ENCODE measurements at regions not wholly inside any gene's neighbourhood (a gene's known extent, or its start where the extent isn't known, plus 50 kb on each side); places are given as distances from the start of the nearest gene placed in this dataset.
"Not testable (repeated sequence)": the region's sequence is repeated elsewhere in the genome, so short reads cannot be mapped to it uniquely, and the experiment has no call there.

DNA sequence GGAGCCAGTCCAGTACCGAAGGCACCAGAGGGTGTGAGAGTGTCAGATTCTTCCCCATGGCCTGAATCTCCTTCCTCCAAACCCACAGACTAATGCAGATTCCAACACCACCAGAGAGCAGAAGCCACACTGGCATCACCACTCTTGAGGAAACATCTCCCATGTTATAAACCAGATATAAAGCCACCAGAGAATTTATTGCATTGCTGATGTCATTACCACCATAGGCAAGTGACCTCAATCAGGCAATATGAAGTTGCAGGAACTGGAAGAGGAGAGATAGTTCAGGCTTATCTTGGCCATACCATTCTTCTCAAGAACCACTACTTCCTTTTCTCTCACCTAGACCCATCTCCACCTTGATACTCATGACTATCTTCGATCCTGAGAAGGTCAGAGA, 653.4 kb downstream of the TMEM121 start:
- Histone ChIP-seq H3K9me3 (no peaks in the 10 kb centered on the region), H3K27me3 (peaks cover 0 to 11% (median 0%) of the 10 kb centered on the region in 3 donors), H3K36me3 (no peaks in the 10 kb centered on the region), H3K4me3 (no peak overlapping the region), H3K4me1 (no peaks in the 10 kb centered on the region), H3K27ac (no peak overlapping the region)
- intact Hi-C loops (cut with DNase I; ENCODE audit: low total_unique reads): no loop called here
- DNase-seq: no peak
- TF ChIP-seq EP300 (IDR thresholded peaks at IDR 0.05) (no peak), POLR2AphosphoS5 (IDR thresholded peaks at IDR 0.05) (no peak), POLR2A (IDR thresholded peaks at IDR 0.05) (no peak)
- TF ChIP-seq, protein P1, sequence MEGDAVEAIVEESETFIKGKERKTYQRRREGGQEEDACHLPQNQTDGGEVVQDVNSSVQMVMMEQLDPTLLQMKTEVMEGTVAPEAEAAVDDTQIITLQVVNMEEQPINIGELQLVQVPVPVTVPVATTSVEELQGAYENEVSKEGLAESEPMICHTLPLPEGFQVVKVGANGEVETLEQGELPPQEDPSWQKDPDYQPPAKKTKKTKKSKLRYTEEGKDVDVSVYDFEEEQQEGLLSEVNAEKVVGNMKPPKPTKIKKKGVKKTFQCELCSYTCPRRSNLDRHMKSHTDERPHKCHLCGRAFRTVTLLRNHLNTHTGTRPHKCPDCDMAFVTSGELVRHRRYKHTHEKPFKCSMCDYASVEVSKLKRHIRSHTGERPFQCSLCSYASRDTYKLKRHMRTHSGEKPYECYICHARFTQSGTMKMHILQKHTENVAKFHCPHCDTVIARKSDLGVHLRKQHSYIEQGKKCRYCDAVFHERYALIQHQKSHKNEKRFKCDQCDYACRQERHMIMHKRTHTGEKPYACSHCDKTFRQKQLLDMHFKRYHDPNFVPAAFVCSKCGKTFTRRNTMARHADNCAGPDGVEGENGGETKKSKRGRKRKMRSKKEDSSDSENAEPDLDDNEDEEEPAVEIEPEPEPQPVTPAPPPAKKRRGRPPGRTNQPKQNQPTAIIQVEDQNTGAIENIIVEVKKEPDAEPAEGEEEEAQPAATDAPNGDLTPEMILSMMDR (IDR thresholded peaks at IDR 0.05): no peak
- WGBS, 5 donors: 42 to 56% (median 49%) methylated on average over 2 of the region's 2 CpGs

DNA sequence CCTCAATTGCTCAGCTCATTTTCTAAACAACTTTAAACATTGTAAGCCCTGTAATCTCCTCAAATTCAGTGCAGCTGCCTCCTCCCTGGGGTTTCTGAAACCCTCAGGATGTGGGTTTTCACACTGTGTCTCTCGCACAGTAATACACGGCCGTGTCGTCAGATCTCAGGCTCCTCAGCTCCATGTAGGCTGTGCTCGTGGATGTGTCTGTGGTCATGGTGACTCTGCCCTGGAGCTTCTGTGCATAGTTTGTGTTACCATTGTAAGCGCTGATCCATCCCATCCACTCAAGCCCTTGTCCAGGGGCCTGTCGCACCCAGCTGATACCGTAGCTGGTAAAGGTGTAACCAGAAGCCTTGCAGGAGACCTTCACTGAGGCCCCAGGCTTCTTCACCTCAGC, 658.4 kb downstream of the TMEM121 start:
- 58 to 74% (median 62%) methylated on average over 8 of the region's 8 CpGs for WGBS, 5 donors
- H3K36me3 ChIP-seq; H3K4me3 ChIP-seq; H3K27me3 ChIP-seq; H3K9me3 ChIP-seq; H3K27ac ChIP-seq; intact Hi-C loops (cut with DNase I; ENCODE audit: low total_unique reads): not testable (repeated sequence)
- peaks cover 0 to 13% (median 0%) of the 10 kb centered on the region in 4 donors for H3K4me1 ChIP-seq
- peak in 1 of 2 donors; percentile 20 for DNase-seq

DNA sequence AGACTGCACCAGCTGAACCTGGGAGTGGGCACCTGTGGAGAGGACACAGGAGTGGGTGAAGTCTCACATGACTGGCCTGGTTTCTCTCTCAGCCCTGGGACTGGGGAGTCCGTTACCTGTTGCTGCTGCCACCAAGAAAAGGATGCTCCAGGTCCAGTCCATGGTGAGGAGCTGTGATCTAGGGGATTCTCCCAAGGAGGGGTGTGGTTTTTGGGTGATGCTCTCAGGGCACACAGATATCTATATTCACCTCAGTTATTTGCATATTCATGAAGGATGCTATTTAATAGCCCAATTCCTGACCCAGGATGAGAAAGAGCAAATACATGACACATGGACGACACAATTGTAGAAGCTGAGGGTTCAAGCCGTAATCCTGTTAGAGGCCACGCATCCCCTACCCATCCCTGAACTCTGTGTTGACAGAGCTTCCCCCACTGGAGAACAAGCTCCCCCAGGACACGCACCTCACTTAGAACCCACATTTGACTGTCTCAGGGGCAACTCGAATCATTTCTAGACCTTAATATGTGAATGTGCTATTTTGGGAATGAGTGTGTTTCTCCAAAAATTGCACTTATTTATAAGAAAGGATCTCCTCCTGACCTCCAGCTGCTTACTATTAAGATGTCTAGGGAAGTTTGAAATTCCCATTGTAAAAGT, 658.9 kb downstream of the TMEM121 start:
- H3K9me3 ChIP-seq; H3K4me3 ChIP-seq; H3K27ac ChIP-seq; H3K27me3 ChIP-seq; intact Hi-C loops (cut with DNase I; ENCODE audit: low total_unique reads); H3K36me3 ChIP-seq; DNase-seq: not testable (repeated sequence)
- WGBS, 5 donors: 69 to 87% (median 76%) methylated on average over 6 of the region's 6 CpGs
- H3K4me1 ChIP-seq: peaks cover 0 to 13% (median 0%) of the 10 kb centered on the region in 4 donors

DNA sequence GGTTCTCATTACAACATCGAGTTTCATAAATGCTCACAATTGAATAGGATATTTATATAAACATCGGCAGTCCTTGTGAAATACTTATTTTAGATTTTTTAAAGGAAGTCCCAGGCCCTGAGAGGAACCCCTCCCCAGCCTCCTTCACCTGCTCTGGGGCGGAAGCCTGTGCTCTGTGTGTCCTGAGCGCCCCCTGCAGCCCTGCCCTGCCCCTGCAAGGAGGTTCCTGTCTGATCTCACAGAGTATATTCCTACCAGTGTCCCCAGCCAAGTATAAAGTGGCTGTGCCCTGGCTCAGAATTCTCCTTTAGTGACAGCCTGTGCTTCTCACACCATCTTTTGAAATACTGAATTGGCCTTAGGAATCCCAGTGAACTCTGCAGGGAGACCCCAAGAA, 659.5 kb downstream of the TMEM121 start:
- intact Hi-C loops (cut with DNase I; ENCODE audit: low total_unique reads): no loop called here
- Histone ChIP-seq H3K9me3 (no peaks in the 10 kb centered on the region), H3K4me3 (no peak overlapping the region), H3K27ac (no peak overlapping the region), H3K4me1 (peaks cover 0 to 13% (median 0%) of the 10 kb centered on the region in 4 donors), H3K27me3 (peaks cover 0 to 8% (median 0%) of the 10 kb centered on the region in 3 donors), H3K36me3 (no peaks in the 10 kb centered on the region)
- WGBS, 5 donors: 32 to 44% (median 41%) methylated on average over 4 of the region's 4 CpGs
- DNase-seq: peak; percentile 13 to 45
- TF ChIP-seq, protein P1 (IDR thresholded peaks at IDR 0.05): peak in 2 of 7 experiments; percentile 11 to 20
- TF ChIP-seq POLR2A (IDR thresholded peaks at IDR 0.05): no peak

DNA sequence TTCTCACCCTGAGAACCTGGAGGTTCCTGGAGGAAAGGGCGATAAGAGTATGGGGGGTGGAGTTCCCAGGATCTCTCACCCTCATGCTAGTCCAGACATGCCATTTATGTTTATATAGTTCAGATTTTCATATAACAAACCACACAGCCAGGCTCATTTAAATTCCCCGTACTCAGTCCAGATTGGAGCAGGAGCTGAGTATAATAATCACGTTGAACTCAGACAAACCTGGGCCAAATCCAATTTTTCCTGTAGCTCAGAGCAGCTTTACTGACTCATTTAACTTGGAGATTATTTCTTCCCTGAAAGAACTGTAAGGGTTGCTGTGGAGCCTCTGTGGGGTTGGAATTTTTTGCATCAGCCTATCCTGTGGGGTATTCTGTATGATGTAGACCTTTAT, 660.8 kb downstream of the TMEM121 start:
- Histone ChIP-seq H3K36me3 (no peaks in the 10 kb centered on the region), H3K27ac (no peak overlapping the region), H3K4me1 (peaks cover 0 to 13% (median 0%) of the 10 kb centered on the region in 4 donors), H3K27me3 (peaks cover 0 to 9% (median 0%) of the 10 kb centered on the region in 3 donors), H3K4me3 (no peak overlapping the region), H3K9me3 (no peaks in the 10 kb centered on the region)
- no peak for DNase-seq
- 11 to 54% (median 37%) methylated on average over 3 of the region's 3 CpGs for WGBS, 5 donors
- intact Hi-C loops (cut with DNase I; ENCODE audit: low total_unique reads): no loop called here
- TF ChIP-seq, protein P1 (IDR thresholded peaks at IDR 0.05): no peak
- no peak for TF ChIP-seq POLR2A (IDR thresholded peaks at IDR 0.05)
- TF ChIP-seq POLR2AphosphoS5 (IDR thresholded peaks at IDR 0.05): no peak
- TF ChIP-seq EP300 (IDR thresholded peaks at IDR 0.05): no peak

DNA sequence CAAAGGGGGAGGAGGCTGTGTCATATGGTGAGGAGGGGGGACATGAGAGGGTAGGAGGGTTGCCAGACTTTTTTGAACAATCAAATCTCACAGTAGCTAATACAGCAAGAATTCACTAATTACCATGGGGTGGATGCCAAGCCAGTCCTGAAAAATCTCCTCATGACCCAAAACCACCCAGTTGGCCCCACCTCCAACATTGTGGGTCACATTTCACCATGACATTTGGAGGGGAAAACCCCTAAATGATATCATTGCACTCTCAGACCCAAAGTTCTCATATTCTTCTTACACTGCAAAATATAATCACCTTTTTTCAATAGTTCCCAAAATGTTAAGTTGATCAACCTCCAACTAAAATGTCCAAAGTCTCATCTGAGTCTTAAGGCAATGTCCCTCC, 666.3 kb downstream of the TMEM121 start:
- H3K4me1 ChIP-seq; DNase-seq; H3K36me3 ChIP-seq; intact Hi-C loops (cut with DNase I; ENCODE audit: low total_unique reads); H3K9me3 ChIP-seq; H3K4me3 ChIP-seq; H3K27ac ChIP-seq: not testable (repeated sequence)
- H3K27me3 ChIP-seq: peaks cover 0 to 34% (median 0%) of the 10 kb centered on the region in 3 donors

DNA sequence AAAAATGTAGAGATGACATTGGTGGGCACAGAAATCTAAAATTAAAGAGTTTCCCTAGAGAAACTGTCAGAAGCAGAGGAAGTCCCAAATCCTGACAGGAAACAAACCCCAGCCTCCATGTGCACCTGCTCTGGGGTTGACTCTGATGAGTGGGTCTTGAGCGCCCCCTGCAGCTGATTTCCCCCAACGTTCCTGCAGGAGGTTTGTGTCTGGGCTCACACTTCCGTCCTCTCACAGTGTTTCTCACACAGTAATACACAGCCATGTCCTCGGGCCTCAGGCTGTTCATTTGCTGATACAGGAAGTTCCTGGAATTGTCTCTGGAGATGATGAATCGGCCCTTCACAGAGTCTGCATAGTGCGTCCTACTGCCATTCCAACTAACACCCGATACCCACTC, 670.1 kb downstream of the TMEM121 start:
- H3K9me3 ChIP-seq; intact Hi-C loops (cut with DNase I; ENCODE audit: low total_unique reads); H3K36me3 ChIP-seq; H3K4me3 ChIP-seq; H3K27ac ChIP-seq; H3K4me1 ChIP-seq: not testable (repeated sequence)
- peak in 1 of 2 donors; percentile 57 for DNase-seq
- 51 to 63% (median 53%) methylated on average over 5 to 7 of the region's 7 CpGs for WGBS, 5 donors
- H3K27me3 ChIP-seq: peaks cover 0 to 56% (median 0%) of the 10 kb centered on the region in 3 donors

DNA sequence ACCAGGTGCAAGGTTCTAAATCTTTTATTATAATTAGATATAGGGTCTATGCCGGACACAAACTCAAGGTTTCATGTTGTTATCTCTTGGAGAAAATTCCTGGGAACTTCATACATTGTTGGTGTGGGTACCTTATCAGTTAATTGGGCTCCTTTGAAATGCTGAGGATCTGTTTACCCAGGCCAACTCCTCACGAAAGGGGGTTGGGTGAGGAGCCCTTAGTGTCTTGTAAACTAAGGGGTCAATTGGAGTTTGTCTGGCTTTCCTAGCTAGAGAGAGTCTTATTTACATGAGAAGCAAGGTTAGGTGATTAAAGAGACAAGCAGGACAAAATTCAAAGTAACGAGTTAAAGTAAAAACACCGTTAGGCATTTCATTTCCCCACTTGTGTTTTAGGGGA, 670.9 kb downstream of the TMEM121 start:
- 59 to 68% (median 60%) methylated on average over 4 of the region's 4 CpGs for WGBS, 5 donors
- H3K4me3 ChIP-seq: not testable (repeated sequence)
- peaks cover 0 to 59% (median 0%) of the 10 kb centered on the region in 3 donors for H3K27me3 ChIP-seq

More for the DNA sequence above, 670.9 kb downstream of the TMEM121 start:
- intact Hi-C loops (cut with DNase I; ENCODE audit: low total_unique reads); H3K36me3 ChIP-seq; H3K27ac ChIP-seq; DNase-seq; H3K9me3 ChIP-seq; H3K4me1 ChIP-seq: not testable (repeated sequence)

Measured in stomach (tissue), 8 donors.